AG09319 (cell line): ENCODE measurements at regions not wholly inside any gene's neighbourhood (a gene's known extent, or its start where the extent isn't known, plus 50 kb on each side); places are given as distances from the start of the nearest gene placed in this dataset.

Experiments
- DNase-seq: peaks from one replicate; pipeline ENCODE4 v3.0.0-alpha.2; 2010; ENCODE audit warnings: low read depth; ENCODE audit errors: extremely low read depth
- TF ChIP-seq, protein P1 (sequence below): IDR thresholded peaks from 2 replicates; pipeline ENCODE4 v1.5.1; 2011; ENCODE audit warnings: low read depth, mild to moderate bottlenecking, inconsistent platforms, low read length, moderate library complexity

DNA sequence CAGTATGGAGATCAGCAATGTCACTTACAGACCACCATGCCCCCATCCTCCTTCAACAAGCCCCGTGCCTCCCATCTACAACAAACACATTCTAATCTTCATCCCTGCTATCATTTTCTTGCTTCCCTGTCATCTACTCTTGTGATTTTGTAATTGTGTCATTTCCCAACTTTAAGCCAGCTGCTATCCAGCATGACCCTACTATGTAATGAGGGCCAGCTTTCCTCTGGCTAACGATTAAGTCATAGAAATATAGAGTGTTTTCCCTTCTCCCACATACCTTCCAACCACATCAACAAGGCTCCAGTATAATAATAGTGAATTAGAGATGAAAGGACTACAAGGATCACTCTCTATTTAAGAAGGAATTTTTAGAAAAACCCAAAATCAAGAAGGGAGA lies 607.0 kb downstream of the TENT5A start:
- TF ChIP-seq, protein P1, sequence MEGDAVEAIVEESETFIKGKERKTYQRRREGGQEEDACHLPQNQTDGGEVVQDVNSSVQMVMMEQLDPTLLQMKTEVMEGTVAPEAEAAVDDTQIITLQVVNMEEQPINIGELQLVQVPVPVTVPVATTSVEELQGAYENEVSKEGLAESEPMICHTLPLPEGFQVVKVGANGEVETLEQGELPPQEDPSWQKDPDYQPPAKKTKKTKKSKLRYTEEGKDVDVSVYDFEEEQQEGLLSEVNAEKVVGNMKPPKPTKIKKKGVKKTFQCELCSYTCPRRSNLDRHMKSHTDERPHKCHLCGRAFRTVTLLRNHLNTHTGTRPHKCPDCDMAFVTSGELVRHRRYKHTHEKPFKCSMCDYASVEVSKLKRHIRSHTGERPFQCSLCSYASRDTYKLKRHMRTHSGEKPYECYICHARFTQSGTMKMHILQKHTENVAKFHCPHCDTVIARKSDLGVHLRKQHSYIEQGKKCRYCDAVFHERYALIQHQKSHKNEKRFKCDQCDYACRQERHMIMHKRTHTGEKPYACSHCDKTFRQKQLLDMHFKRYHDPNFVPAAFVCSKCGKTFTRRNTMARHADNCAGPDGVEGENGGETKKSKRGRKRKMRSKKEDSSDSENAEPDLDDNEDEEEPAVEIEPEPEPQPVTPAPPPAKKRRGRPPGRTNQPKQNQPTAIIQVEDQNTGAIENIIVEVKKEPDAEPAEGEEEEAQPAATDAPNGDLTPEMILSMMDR = no peak
- DNase-seq = no peak

DNA sequence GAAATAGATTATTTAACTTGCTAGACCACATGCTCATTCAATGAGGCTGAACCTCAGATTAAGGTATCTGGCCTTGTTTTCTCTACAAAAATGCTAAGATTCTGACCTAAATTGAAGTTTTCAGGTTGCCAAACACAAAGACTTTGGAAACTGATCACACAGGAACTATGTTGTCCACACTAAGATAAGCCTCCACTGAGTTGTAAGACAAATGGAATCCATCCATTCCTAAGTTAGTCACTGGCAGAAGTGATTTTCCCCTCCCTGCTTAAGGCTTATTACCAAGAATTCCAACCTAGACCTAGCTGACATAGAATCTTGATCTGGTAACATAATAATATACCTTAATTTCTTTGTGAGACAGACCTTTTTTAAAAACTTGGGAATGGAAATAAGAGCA lies 608.1 kb downstream of the TENT5A start:
- no peak for DNase-seq
- TF ChIP-seq, protein P1 = no peak

DNA sequence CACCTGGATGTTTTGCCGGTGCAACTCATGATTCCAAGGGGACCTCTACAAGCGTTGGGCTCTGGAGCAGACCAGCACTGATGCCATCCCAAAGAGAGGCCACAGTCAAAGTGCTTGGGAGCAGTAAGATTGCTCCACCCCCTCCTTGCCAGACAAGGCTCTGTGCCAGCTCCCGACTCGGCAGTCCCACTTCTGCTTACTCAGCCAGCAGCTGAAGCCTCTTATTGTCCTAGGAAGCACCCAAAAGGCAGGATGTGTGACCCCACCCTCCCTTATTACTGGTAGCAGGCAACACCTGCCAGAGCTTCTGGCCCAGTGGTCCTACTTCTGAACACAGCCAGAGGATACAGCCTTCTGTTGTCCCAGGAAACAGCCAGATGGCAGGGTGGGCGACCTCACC lies 614.2 kb downstream of the TENT5A start:
- TF ChIP-seq, protein P1 = no peak
- no peak for DNase-seq

DNA sequence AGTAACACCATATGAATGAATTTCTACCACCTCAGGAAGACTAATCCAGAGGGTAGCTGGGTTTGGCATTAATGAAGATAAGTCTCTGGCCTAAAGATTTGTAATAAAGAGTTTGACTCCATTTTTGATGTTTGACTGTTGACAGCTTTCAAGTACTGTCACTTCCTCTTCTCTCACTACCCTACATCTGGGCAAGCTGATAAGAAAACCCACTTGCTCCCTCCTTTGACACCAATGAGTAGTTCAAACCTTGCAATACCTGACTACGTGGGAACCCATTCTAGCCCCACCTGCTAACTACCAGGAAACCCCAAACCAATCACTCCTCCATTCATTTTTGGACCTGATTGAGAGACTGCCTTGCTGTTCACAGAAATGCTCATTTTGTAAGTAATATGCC lies 621.5 kb downstream of the TENT5A start:
- no peak for DNase-seq
- TF ChIP-seq, protein P1 = no peak

DNA sequence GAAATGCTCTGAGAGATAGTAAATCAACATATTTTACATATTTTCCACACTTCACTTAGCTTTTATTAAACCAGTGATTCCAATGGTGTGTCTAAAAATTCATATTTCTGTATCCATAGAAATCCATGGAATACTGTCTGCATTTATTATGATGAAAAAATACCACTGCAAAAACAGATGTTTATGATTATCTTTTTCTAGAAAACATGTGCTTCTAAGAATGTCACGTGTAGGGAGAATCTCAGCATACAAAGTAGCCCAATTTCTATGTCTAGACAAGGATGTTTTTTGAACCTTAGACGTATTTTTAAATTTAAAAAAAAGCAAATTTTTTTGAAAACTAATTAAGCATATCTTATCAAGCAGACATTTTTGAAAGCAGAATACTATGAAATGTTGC lies 622.4 kb downstream of the TENT5A start:
- TF ChIP-seq, protein P1 = no peak

DNA sequence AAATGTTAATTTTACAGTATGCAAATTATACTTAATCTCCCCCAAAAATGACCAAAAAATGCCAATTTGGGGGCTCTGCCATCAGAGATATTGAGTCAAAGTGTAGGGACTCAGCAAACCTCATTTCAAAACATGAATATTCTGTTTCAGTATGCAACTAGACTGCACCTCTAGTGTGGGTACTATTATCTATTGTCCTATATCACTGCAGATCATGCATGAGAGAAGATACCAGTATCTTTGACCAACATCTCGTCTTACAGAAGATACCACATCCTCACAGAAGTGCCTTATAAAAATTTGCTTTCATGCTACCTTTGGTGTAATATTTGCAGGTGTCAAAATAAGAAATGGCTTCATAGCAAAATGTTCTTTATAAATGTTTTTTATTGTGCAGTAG lies 623.8 kb downstream of the TENT5A start:
- DNase-seq = no peak
- TF ChIP-seq, protein P1 = no peak

More for the DNA sequence above, 622.4 kb downstream of the TENT5A start:
- DNase-seq = no peak

DNA sequence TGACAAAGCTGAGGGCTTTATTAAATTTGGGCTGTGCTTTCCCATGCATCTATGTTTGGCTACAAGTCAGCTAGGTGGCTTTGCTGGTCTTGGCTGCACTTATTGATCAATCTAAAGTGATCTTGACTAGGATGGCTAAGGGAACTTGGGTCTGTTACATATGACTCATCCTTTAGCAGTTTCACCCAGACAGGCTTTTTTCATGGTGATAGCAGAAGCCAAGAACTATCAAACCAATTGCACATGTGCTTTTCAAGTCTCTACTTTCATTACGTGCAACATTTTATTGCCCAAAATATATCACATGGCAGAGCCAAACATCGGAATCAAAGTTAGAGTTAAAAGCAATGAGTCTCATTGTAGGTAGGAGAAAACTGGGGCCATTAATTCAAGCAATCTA lies 626.3 kb downstream of the TENT5A start:
- TF ChIP-seq, protein P1 = no peak
- DNase-seq = no peak

DNA sequence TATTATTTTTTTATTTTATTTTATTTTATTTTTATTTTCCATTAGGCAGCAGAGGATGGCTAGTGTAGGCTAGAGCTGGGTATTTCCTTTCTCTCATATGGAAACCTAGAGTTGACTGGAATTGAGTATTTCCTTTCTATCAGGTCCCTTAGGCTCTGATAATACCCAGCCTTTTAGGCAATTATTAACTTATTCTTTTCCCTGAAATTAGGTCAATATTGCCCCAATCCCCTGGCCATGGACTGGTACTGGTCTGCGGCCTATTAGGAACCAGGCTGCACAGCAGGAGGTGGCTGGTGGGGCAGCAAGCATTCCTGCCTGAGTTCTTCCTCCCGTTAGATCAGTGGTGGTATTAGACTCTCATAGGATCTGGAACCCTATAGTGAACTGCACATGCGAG lies 632.2 kb downstream of the TENT5A start:
- no peak for DNase-seq
- TF ChIP-seq, protein P1 = no peak
